ENCODE measurements at regions not wholly inside any gene's neighbourhood (a gene's known extent, or its start where the extent isn't known, plus 50 kb on each side); places are given as distances from the start of the nearest gene placed in this dataset.

DNA sequence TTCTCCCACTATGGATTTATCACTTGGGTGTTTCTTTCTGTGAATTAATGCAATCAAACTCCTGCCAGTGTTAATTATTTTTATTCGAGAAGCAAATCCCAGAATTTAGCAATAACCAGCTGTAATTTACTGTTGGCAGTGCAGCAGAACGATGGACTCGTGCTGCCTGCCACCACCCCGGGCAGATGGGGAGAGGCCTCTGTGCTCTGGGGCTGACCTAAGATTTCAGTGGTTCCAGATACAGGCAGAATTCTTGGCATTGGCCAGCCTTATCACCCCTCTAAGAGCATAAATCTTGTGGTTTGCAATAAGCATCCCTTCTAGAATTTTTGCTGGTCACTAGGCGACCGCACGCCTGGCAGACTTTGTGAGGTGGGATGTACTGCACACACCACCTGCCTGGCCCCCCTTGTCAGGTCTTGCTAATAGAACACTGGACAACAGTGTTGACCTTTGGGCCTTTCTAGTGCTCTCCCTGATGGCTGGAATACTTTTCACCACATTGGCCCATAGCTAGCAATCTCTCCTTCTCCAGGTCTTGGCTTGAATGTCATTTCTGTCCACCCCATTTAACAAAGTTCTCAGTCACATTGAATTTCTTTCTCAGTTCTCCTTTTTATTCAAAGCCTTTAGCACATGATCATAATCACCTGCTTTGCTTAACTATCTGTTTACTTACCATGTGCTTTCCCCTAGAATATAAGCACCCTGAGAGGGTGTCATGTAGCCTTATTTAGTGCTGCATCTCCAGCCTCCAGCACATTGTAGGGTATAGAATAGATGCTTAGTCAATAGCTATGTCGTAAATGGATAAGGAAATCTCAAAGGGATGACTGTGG, 122.1 kb upstream of the DYNLRB2 start:
- no peak for DNase-seq (ENCODE audit: low spot score)

DNA sequence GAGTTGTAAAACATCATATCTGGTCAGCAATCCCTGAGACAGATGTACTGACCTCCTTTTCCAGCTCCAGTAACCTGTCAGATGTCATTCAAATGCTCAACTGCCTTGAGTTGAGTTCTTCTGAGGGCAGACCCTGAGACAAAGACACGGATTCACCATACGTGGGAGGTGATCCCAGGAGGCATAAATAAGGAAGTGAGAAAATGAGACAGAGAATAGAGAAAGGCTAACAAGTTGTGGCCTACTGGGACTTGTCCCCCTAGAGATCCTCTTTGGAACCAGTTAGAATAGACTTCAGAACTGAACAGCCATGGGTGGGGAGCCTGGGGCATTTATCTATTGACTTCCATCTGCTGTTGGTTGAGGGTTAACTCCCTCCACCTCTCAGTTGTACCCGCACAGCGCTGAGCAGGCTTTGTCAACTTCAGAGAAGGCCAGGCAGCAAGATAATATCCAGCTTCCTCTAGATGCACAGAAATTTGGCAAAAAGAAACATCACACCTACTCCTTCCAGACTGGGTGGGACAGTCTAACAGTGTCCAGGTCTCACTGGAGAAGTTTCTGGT, 123.0 kb upstream of the DYNLRB2 start:
- no peak for DNase-seq (ENCODE audit: low spot score)

DNA sequence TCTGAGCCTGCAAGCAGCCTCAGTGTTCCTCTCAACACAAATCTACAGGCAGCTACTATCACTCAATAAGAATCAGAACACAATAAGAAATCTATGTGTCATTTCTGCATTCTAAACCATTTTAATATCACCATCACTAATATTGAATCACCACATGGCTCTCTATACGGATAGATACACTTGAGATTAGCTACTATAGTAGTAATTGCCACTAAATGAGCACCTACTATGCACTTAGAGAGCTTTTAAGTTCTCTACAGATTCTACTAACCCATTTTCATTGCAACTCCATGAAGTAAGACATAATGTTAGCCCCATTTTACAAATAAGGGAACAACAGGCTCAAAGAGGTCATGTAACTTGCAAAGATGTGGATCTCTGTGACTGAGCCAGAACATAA, 132.8 kb upstream of the DYNLRB2 start:
- no peak for DNase-seq (ENCODE audit: low spot score)

DNA sequence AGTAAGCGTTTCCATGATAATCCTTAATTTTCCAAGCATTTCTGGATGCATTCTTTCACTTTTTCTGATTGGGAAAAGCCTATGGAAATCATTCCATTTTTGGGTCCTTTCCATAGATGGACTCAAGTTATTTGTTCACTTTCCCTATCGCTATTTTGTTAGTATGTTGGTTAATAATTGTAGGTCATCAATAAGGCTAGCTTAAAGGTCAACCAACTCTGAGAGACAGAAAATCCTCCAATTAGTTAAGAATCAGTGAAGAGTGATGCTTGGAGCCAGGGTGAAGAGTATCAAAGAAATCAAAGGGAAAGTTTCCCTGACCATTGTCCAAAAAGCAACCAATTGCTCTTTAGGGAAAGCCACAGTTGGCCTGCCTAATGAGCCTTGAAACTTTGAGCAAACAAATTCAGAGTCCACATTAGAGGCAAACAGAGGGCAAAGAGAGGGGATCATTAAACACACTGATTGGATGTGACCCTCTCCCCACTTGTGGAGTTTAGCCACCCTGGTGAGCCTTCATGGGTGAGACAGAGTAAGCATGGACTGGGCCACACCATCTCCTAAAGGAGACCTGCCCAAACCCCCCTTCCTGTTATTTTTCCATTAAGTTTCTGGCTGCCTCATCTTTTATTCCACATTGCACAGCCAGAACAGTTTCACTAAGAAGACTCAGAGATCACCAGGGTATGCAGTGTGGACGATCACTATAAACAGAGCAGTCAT, 133.4 kb upstream of the DYNLRB2 start:
- DNase-seq (ENCODE audit: low spot score), result no peak

DNA sequence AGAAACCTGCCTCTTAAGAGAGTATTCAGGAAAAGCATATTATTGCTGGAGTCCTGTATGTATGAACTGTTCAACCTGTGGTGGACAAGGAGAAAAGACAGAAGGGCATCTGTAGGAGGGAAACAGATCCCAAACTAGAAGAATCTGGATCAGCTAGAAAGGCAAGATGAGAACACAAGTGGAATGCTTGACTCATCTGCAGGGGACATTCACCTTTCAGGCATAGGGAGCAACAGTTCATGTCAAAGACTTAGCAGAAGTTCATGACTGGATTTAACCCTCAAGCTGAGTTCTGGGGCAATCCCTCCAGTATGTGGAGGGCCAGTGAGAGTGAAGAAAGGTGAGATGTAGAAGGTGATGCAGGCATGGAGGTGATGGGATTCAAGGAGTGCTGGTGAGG, 135.9 kb upstream of the DYNLRB2 start:
- DNase-seq (ENCODE audit: low spot score), result no peak

DNA sequence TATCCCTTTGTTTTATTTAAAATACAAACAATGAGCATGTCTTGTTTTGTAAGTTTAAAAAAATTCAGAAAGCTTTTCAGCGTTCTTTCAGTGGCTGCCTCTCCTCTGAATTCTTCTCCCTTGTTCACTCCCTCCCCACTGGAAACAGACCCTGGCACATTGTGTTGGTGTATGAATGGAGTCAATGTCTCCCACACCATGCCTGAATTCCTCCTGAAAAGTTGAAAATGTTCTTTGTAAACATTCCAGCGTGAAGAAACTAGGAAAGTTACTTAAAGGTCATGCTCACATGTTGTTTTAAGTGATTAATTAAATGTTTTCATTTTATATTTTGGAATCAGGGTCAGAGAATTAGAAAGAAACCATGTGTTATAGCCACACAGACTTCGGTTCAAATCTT, 136.9 kb upstream of the DYNLRB2 start:
- no peak for DNase-seq (ENCODE audit: low spot score)

DNA sequence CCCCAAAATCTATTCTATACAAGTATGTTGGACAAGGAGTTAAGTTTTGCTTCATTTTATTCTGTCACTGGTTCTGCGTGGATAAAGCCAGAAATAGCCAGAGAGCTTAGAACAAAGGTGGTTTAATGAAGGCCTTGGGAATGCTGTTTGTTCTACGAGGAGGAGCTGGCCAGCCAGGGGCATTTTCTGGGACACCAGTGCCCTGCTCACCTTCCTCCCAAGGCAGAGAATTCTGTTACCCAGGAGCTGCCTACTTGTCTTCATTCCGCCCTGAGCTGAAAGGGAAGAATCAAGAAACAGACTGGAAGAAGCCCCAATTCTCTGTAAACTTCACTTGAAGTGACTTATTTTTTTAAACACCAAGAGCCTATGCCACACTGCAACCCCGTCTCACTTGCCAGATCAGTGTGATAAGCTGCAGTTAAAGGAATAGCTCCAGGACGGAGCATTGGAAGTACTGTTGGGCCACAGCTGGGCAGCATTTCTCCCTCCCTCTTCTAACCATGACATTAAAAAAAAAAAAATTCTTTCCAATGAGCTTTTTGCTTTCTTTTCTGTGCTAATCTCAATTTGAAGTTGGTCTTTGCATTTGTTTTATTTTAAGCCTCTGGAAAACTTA, 149.8 kb upstream of the DYNLRB2 start:
- DNase-seq (ENCODE audit: low spot score), result no peak

DNA sequence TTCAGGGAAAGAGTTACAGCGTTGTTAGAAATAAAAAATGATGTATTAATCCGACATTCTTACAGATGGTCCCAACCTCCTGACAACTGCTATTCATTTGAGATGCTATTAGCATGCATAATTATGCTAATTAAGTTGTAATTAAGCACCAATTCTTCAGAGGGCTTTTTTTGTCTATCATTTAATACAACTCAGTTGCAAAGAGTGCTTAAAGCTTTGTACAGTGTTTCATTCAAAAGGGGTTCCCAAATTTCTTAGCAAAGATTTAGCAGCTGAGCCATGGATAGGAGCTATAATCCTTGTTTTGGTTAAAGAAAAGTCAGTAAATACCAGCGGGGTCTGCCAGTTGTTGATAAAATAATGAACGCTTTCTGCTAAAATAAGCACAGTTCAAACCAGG, 150.7 kb upstream of the DYNLRB2 start:
- DNase-seq (ENCODE audit: low spot score), result no peak

DNA sequence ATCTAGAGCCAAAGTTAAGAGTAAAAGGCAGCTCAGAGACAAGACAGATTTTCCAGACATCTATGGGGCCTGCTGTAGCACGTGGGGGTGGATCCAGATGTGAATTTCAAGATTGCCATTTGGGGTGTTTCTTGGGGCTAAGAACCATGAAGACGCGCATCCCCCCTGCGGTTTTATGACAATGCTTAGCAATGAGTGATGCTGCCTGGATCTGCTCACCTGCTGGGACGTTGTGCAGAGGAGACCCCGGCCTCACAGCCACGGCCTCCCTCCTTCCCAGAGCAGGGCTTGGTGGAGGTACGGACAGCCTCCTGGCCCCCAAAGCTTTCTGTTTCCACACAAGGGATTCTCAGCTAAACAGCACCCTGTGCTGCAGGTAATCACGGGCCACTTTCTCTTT, 151.5 kb upstream of the DYNLRB2 start:
- no peak for DNase-seq (ENCODE audit: low spot score)

DNA sequence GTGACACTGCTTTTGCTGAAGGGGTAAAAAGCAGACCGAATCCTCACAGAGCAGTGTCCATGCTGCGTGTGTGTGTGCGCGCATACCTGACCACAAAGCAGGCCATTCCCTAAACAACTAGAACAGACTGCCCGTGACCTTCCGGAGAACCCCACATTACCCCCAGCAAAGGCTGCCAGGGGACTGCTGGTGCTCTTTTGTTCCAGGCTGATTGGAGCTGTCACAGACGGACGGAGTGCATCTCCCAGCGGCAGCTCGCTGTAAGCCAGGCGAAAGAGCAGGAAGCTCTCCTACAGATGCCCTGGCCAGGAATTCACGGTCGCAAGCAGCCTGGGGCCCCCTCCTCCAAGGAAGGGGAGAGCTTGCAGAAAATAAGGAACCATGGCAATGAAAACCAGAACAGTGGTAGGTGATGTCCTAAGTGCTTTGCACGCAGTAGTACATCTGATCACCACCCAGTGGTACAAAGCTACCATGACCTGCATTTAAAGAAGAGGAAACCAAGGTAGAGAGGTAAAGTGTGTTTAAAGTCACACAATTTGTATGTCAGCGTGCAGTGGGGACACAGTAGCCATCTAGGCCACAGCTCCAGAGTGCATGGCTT, 153.4 kb upstream of the DYNLRB2 start:
- no peak for DNase-seq (ENCODE audit: low spot score)

DNA sequence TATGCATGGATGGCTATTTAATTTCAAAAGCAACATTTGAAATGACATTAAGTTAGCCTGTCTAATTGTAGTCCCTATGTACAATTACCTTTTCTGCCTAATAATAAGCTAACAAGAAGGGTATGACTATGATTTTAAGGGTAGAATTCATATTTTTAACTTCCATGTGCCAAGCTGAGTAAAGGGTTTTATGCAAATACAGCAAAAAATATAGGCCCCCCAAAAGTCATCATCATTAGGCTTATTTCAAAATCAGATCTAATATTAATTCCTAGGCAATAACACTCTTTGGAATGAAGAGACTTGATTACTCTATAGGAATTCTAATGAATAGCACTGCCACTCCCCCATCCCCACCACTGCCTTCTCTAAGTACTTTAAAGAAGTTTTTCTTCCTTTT, 155.9 kb upstream of the DYNLRB2 start:
- DNase-seq (ENCODE audit: low spot score), result no peak

DNA sequence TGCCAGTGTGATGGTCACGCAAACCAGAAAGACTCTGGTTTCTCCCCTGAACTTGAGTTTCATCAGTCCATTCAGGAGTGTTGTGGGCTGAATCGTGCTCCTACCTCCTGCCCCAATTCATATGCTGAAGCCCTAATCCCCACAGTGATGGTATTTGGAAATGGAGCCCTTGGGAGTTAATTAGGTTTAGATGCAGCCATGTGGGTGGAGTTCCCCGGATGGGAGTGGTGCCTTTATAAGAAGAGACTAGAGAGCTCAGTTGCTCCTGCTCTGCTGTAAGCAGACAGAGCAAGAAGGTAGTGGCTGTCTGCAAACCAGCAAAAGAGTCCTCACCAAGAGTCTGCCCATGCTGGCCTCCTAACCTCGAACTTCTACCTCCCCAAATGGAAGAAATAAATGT, 160.3 kb upstream of the DYNLRB2 start:
- no peak for DNase-seq (ENCODE audit: low spot score)

DNA sequence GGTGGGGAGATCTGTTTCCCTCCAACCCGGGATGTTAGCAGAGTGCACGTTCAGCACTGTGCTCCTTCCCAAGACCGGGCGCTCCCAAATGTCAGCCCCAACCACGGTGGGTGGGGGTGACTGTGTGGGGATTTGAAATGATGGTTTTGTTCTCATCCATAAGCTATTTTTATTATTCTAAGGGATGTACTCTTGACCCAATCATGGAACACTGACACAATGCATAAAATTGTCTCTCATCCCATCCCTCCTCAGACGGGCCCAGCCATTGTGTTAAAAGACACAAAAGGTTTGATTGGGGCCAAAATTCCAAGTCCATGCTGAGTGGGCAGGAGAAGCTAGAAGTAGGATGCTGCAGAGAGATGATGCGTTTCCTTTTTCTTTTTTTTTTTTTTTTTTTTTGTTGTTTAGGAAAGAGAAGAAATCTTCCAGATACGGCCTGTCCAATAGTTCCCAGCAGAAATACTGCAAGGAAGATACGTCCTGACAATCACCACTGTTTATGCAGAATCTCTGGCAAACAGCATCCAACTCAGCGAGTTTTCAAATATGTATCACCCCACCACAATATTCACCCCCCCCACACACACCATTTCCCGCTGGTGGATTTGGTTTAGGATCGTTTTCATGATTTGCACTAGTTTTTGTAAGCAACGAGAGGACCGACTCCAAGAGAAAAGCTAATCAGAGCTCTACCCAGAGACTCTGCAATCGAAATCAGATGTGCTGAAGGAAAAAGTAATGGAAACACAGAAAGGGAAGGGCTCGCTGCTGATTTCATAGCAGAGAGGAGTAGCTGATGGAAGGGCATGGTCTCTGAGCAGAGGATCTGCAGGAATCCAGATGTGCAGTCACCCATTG, 163.5 kb upstream of the DYNLRB2 start:
- no peak for DNase-seq (ENCODE audit: low spot score)

DNA sequence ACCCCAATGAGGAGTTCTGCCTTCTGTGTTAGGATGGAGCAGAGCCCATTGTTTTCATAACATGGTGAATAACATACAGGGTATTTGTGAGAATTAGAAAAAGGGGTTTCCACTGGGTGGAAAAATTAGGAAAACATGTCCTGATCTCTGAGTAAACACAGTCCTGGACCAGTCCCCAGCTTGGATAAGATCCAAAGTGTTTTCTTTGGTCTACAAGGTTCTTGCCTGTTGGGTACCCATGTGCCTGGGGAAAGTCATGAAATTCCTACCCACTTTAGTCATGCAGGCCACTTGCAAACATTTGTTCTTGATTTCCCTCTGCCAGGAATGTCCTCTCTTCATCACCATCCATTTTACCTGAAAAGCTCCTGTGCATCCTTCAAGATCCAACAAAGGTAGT, 164.8 kb upstream of the DYNLRB2 start:
- DNase-seq (ENCODE audit: low spot score), result no peak

DNA sequence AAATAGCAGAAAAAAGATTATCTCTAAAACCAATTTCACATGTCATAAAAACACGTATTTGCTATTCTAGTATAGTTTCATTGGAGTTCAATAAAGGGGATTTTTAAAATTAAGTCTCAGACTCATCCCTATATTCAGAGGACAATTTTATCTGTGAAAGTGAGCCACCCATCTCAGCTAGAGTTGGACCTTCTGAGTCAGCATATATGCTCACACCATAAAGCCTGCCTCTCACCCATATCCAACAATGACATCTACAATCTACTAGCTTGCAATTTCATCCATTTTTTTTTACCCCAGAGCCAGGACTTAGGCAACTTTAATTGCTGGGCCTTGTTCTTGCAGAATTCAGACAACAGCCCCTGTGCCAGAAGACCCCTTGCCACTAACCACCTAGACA, 165.3 kb upstream of the DYNLRB2 start:
- DNase-seq (ENCODE audit: low spot score), result no peak

DNA sequence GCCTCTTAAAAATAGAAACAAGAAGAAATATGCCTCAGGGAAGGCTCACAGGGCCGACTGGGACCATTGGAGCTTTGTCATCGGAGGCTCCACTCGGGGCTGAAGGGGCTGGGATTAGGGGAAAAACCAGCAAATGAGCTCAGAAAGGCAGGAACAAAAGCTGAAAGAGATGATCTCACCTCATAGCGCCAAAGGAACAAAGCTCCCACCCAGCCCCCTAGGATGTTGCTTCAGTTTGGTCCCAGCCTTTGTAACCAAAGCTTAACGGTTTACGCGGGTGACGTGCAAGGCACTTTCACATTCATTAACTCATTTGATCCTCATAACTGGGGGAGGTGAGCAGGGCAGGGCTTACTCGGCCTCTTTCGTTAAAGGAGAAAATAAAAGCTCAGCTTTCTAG, 168.5 kb upstream of the DYNLRB2 start:
- no peak for DNase-seq (ENCODE audit: low spot score)

DNA sequence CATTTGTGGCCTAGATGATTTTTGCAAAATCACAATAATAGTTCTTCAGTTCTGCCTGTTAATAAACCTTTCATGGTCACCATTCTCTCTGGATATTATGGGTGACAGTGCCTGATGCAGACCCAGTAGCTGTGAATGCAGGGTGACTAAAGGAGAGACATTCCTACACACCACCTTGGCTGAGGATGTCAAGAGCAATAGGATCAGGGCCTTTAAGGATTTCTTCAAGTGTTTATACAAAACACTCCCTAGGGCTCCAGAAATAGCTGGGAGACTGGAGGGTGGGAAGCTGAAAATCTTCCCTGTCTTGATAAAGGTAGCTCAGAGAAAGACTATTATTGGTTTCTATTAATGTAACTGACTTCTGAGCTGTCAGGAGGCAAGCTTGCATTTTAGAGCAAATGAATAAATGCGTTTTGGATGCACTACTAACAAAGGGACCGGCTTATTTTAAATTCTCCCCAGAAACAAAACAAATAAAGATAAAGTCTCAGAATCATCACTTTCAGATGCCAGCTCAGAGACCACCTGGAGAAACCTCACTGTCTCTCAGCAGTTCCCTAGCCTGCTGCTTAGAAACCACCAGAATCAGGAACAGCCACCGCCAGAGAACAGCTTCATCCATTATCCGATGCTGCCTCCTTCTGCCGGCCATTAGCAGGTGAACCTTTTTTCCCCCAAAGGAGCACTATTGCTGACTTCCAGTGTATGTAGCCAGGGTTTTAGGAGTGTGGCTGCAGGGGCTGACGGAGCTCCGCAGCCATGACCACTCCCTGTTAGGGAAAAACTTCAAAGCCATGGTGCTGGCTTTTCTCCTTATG, 171.4 kb upstream of the DYNLRB2 start:
- no peak for DNase-seq (ENCODE audit: low spot score)

DNA sequence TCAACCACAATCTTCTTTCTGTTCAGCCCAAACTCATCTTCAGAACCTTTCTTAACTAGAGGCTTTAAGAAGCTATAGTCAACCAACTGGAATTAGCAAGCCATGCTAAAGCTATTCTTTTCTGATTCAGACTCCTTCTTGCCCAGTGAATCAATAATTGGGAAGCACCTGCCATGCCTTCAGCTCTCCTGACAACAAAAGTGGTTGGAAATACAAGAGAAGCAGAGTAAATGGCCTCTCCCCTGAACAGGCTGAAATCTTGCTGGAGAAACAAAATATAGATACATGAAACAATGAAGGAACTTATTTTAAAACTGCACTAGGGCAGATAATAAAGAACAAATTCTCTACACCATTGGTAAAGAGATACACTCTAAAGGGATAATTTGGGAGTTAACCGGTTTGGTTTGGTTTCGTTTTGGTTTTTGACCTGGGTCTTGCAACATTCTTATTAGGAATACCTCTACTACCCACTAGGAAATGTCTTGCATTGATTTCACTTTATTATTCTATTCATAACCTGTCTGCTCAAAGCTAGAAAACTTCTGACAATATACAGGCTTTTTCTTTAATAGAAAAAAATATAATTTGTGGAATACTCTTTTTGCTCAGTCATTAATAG, 173.6 kb upstream of the DYNLRB2 start:
- no peak for DNase-seq (ENCODE audit: low spot score)

DNA sequence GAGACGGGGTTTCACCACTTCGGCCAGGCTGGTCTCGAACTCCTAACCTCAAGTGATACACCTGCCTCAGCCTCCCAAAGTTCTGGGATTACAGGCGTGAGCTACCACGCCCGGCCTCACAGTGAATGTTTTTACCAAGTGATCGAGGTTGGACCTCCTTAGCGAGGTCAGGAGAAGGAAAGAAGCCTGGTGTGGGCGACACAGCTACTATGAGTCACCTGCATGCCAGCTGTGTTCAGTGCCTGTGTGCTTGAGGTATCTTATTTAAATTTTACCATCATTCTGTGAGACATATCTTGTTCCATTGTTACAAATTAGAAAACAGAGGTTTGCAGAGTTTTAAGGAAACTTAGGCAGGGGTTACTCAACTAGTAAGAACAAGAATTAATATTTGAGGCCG, 174.8 kb upstream of the DYNLRB2 start:
- DNase-seq (ENCODE audit: low spot score), result no peak

DNA sequence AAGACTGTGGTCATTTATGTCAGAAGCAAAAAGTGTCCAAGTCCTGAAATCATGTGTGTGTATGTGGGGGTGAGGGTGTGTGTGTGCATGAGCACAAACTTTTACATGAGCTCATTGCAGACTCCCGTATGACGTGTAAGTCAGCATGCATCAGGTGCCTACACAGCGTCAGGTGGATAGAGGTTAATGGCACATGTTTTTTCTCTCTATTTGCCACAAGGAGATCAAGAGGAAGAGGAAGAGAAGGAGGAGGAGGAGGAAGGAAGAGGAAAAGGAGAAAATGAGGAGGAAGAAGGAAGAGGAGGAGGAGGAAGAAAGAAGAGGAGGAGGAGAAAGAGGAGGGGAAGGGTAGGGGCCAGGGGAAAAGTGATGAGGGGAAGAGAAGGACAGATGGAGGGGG, 178.0 kb upstream of the DYNLRB2 start:
- DNase-seq (ENCODE audit: low spot score), result no peak

All from D341Med (cell line).